Amniotic stem cell (primary cell): ENCODE measurements at regions not wholly inside any gene's neighbourhood (a gene's known extent, or its start where the extent isn't known, plus 50 kb on each side); places are given as distances from the start of the nearest gene placed in this dataset.

Source experiments
- DNase-seq: peaks from one replicate; lab custom pipeline; 2025; lab: John Stamatoyannopoulos, UW

GRCh38 chr22:22148905-22149304 is 95.7 kb upstream of the VPREB1 start:
- DNase-seq = no peak

- no peak for DNase-seq
These were observed 99.7 kb upstream of the VPREB1 start for GRCh38 chr22:22144858-22145257.

- DNase-seq = no peak
These were observed 101.1 kb upstream of the VPREB1 start for GRCh38 chr22:22143448-22143847.

- no peak for DNase-seq
These were observed 101.9 kb upstream of the VPREB1 start for GRCh38 chr22:22142661-22143060.

GRCh38 chr22:22141771-22142591 is 102.6 kb upstream of the VPREB1 start:
- no peak for DNase-seq

GRCh38 chr22:22141031-22141430 is 103.6 kb upstream of the VPREB1 start:
- DNase-seq = no peak

- no peak for DNase-seq
These were observed 105.2 kb upstream of the VPREB1 start for GRCh38 chr22:22139364-22139763.

GRCh38 chr22:22138915-22139314 is 105.7 kb upstream of the VPREB1 start:
- DNase-seq = no peak

GRCh38 chr22:22137891-22138290 is 106.7 kb upstream of the VPREB1 start:
- no peak for DNase-seq

- no peak for DNase-seq
These were observed 110.7 kb upstream of the VPREB1 start for GRCh38 chr22:22133910-22134309.

- DNase-seq = no peak
These were observed 113.5 kb upstream of the VPREB1 start for GRCh38 chr22:22130953-22131608.

GRCh38 chr22:22129387-22129786 is 115.2 kb upstream of the VPREB1 start:
- no peak for DNase-seq

- no peak for DNase-seq
These were observed 116.1 kb upstream of the VPREB1 start for GRCh38 chr22:22128440-22128839.

- no peak for DNase-seq
These were observed 117.5 kb upstream of the VPREB1 start for GRCh38 chr22:22127100-22127499.

GRCh38 chr22:22125579-22126468 is 118.8 kb upstream of the VPREB1 start:
- DNase-seq = no peak

- no peak for DNase-seq
These were observed 119.5 kb upstream of the VPREB1 start for GRCh38 chr22:22125028-22125578.

GRCh38 chr22:22124374-22124773 is 120.2 kb upstream of the VPREB1 start:
- no peak for DNase-seq

- DNase-seq = no peak
These were observed 120.7 kb upstream of the VPREB1 start for GRCh38 chr22:22123960-22124278.

GRCh38 chr22:22123118-22123959 is 121.2 kb upstream of the VPREB1 start:
- DNase-seq = no peak

GRCh38 chr22:22122348-22123117 is 122.1 kb upstream of the VPREB1 start:
- no peak for DNase-seq

GRCh38 chr22:22121445-22121844 is 123.1 kb upstream of the VPREB1 start:
- no peak for DNase-seq
